ENCODE measurements at regions not wholly inside any gene's neighbourhood (a gene's known extent, or its start where the extent isn't known, plus 50 kb on each side); places are given as distances from the start of the nearest gene placed in this dataset.

DNA sequence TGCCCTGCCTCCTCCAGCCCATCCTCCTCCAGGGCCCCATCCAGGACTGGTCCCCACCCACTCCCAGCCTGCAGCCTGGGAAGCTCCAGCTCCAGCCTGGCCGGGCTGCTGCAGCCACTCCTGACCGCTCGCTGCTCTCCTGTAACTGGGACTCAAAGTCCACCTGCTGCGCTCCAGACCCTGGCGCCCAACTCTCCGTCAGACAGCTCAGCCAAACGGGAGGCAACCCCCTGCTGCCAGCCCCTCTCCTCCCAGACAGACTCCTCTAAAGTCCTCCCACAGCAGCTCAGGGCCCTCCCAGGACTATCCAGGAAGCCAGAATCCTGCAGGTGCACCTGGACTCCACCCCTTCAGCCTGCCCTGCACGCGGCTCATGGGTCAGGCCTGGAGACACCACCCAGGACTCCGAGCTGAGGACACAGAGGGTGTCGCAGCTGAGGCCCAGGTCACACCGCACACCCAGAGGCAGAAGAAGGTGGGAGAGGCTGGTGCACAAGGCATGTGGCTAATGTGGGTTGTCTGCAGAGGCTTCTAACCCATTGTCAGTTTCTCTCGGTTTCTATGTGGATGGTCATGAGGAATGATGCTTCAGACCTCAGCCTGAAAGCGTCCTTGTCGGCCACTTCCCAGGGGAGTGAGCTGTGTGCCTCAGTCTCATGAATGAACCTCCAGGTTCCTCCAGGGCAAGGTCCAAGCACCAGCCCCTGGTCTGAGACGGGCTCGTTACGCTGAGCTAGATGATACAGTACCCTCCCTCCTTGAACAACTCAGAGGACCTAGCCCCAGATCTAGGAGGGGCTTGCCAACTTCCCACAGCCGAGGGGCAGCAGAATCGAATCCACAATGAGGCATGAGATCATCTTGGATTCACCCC, 1514.8 kb downstream of the TBC1D22A start:
- TF ChIP-seq, protein P1, sequence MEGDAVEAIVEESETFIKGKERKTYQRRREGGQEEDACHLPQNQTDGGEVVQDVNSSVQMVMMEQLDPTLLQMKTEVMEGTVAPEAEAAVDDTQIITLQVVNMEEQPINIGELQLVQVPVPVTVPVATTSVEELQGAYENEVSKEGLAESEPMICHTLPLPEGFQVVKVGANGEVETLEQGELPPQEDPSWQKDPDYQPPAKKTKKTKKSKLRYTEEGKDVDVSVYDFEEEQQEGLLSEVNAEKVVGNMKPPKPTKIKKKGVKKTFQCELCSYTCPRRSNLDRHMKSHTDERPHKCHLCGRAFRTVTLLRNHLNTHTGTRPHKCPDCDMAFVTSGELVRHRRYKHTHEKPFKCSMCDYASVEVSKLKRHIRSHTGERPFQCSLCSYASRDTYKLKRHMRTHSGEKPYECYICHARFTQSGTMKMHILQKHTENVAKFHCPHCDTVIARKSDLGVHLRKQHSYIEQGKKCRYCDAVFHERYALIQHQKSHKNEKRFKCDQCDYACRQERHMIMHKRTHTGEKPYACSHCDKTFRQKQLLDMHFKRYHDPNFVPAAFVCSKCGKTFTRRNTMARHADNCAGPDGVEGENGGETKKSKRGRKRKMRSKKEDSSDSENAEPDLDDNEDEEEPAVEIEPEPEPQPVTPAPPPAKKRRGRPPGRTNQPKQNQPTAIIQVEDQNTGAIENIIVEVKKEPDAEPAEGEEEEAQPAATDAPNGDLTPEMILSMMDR (IDR thresholded peaks at IDR 0.05; ENCODE audit: low read length): no peak
- no peak for TF ChIP-seq EZH2phosphoT487 (IDR thresholded peaks at IDR 0.05; ENCODE audit: low read length)

All from MM.1S (cell line).